BJ (cell line): ENCODE measurements at regions not wholly inside any gene's neighbourhood (a gene's known extent, or its start where the extent isn't known, plus 50 kb on each side); places are given as distances from the start of the nearest gene placed in this dataset.

Source experiments
- CTCF ChIA-PET: fragments of 350-600 bp; formaldehyde crosslinking; extraction: SDS; loops from one replicate; lab custom pipeline; 2021; ENCODE audit warnings: antibody characterized with exemption, inconsistent platforms; lab: Yijun Ruan, JAX
- POLR2A ChIA-PET: fragments of 300-600 bp; sonication (Branson Sonifier 250); formaldehyde crosslinking; extraction: SDS; loops from one replicate; lab custom pipeline; 2021; ENCODE audit warnings: antibody characterized with exemption; lab: Charles Lee
- DNase-seq: peaks from one replicate; pipeline ENCODE4 v3.0.0-alpha.2; 2011; ENCODE audit warnings: low read depth
- H3K27me3 ChIP-seq: 2 replicates; pipeline ENCODE4 v1.6.0; 2011; ENCODE audit warnings: low read length; ENCODE audit not compliant: control insufficient read depth, insufficient read depth
- H3K36me3 ChIP-seq: 2 replicates; pipeline ENCODE4 v1.5.1; 2011; ENCODE audit warnings: low read length; ENCODE audit not compliant: control insufficient read depth, insufficient read depth
- H3K4me3 ChIP-seq: 2 replicates; pipeline ENCODE4 v1.5.1; 2011; ENCODE audit warnings: low read depth, mild to moderate bottlenecking, control low read depth, low read length
- TF ChIP-seq, protein P1 (sequence below): IDR thresholded peaks from 2 replicates; pipeline ENCODE4 v1.5.1; 2011; ENCODE audit warnings: low read depth, mild to moderate bottlenecking, control low read depth, inconsistent platforms, low read length, moderate library complexity; ENCODE audit not compliant: insufficient read depth

DNA sequence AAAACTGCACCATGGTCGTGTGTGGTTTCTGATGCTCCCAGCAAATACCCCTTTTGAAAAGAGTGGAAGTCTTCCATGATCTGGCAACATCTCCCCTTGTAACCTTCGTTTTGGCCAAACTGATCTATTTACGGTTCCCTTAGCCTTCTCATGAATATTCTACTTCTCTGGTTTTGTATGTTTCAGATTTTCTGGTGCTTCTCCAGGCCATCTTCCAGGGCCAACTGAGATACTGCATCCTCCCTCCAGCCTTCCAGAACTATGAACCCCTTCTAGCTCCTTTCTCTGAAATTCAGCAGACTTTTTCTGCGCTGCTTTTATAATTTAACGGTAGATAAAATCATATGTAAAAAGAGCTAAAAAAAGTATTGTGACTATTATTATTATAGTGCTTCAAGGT lies 97.7 kb downstream of the XCL2 start:
- H3K36me3 ChIP-seq = no peaks in the 10 kb centered on the region
- ChIA-PET POLR2A (no interaction called here), CTCF (interaction anchor here (1.0 to 1.3 kb wide), 4 partner anchors 9 to 123 kb away, joined by 3 to 5 read pairs (median 4); no protein-coding TSS in a partner anchor)
- no peaks in the 10 kb centered on the region for H3K27me3 ChIP-seq
- TF ChIP-seq, protein P1, sequence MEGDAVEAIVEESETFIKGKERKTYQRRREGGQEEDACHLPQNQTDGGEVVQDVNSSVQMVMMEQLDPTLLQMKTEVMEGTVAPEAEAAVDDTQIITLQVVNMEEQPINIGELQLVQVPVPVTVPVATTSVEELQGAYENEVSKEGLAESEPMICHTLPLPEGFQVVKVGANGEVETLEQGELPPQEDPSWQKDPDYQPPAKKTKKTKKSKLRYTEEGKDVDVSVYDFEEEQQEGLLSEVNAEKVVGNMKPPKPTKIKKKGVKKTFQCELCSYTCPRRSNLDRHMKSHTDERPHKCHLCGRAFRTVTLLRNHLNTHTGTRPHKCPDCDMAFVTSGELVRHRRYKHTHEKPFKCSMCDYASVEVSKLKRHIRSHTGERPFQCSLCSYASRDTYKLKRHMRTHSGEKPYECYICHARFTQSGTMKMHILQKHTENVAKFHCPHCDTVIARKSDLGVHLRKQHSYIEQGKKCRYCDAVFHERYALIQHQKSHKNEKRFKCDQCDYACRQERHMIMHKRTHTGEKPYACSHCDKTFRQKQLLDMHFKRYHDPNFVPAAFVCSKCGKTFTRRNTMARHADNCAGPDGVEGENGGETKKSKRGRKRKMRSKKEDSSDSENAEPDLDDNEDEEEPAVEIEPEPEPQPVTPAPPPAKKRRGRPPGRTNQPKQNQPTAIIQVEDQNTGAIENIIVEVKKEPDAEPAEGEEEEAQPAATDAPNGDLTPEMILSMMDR = no peak
- DNase-seq = no peak
- H3K4me3 ChIP-seq = no peak overlapping the region

DNA sequence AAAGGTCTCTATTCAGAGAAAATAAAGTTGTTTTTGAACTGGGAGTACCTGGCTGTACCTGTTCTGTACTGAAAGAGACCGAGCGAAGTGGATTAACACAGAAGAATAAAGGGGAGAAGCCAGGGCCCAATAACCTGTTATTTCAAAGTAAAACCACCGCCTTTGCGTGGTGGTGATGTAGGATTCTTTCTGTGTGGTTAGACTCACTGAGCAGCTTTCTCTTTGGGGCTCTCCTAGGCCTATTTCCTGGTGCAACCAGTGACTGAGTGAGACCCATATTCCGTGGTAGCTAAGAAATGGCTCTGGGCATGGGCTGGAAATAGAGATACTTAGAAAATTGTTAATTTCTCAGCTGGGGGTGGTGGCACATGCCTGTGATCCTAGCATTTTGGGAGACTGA lies 99.9 kb downstream of the XCL2 start:
- no peaks in the 10 kb centered on the region for H3K36me3 ChIP-seq
- no peaks in the 10 kb centered on the region for H3K27me3 ChIP-seq
- ChIA-PET CTCF (interaction anchor here (0.7 to 1.6 kb wide), 3 partner anchors 9 to 160 kb away, joined by 3 to 5 read pairs (median 4); no protein-coding TSS in a partner anchor), POLR2A (no interaction called here)
- DNase-seq = no peak
- TF ChIP-seq, protein P1 = no peak
- H3K4me3 ChIP-seq = no peak overlapping the region

DNA sequence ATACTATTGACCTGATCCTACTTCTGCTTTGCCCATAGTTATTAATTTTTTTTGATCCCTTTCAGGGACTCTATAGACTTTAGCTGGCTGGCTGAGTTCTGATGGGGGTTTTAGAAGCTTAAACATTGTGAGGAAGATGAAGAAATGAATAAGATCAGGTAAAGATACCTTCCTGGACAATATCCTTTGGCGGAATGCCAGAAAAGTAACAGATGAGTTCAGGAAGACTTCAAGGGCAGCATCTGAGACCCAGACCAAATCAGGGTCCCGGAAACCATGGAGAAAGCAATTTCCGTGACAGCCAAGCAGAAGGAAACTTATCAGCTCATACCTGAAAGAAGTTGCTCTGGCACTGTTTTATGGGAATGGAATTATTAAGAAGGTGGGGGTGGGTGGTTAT lies 100.4 kb downstream of the XCL2 start:
- no peaks in the 10 kb centered on the region; the same call in 1 of the 2 replicates for H3K27me3 ChIP-seq
- DNase-seq = no peak
- POLR2A ChIA-PET = no interaction called here
- TF ChIP-seq, protein P1 = no peak
- H3K4me3 ChIP-seq = no peak overlapping the region
- CTCF ChIA-PET = interaction anchor here (0.7 to 1.6 kb wide), 5 partner anchors 9 to 160 kb away, joined by 3 to 5 read pairs (median 4); no protein-coding TSS in a partner anchor
- no peaks in the 10 kb centered on the region for H3K36me3 ChIP-seq

DNA sequence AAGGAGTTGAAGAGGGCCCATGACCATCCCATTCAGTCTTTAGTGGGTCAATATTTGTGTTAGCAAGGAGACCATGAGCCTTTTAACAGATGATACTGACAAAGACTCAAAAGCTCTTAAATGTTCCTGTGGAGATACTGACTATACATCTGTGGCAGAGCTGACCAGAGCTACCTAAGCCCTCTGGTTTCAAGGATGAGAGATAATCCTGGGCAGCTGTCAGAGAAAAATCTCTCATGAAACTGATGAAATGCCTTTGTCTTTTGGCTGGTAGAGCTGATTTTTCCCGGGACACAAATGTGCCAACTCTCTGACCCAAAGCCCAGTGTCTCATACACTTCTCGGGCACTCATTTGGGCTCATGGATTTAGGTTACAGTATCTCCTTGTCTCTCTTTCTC lies 100.9 kb downstream of the XCL2 start:
- TF ChIP-seq, protein P1 = no peak
- DNase-seq = no peak
- CTCF ChIA-PET = interaction anchor here (0.6 to 1.6 kb wide), 6 partner anchors 9 to 161 kb away, joined by 3 to 5 read pairs (median 4); no protein-coding TSS in a partner anchor
- POLR2A ChIA-PET = no interaction called here
- no peak overlapping the region for H3K4me3 ChIP-seq
- no peaks in the 10 kb centered on the region for H3K36me3 ChIP-seq
- H3K27me3 ChIP-seq = peaks cover 2% of the 10 kb centered on the region; the same call in 1 of the 2 replicates

DNA sequence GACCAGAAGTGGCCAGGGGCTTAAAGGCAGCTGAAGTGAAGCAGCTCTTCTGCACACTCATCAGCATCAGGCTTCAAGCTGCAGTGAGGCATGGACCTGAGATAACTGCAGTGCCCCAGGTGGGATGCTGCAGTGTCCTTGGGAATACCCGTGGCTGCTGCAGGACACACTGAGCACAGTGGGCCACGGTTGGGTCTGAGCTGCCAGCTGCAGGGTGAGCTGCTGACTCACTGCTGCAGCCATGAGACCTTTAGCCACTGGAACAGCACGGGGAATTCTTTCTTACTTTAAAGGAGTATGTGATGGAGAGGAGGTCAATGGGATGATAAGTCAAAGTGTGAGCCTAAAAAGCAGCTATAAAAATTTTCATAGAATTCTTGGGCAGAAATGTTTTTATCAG lies 102.1 kb downstream of the XCL2 start:
- Histone ChIP-seq H3K27me3 (peaks cover 4% of the 10 kb centered on the region; the same call in 1 of the 2 replicates), H3K4me3 (no peak overlapping the region), H3K36me3 (no peaks in the 10 kb centered on the region)
- TF ChIP-seq, protein P1 = no peak
- no peak for DNase-seq
- POLR2A ChIA-PET = interaction anchor here (0.7 kb wide), 1 partner anchor 9 kb away, joined by 3 read pairs; no protein-coding TSS in a partner anchor
- CTCF ChIA-PET = interaction anchor here (0.6 to 4.1 kb wide), 7 partner anchors 8 to 162 kb away, joined by 3 to 38 read pairs (median 3); no protein-coding TSS in a partner anchor
